ENCODE measurements at regions not wholly inside any gene's neighbourhood (a gene's known extent, or its start where the extent isn't known, plus 50 kb on each side); places are given as distances from the start of the nearest gene placed in this dataset.

GRCh38 chr20:57031867-57032355, 234.5 kb downstream of the BMP7 start:
- FAIRE-seq = no peak
- DNase-seq (ENCODE audit: extremely low spot score, insufficient read length, low read depth) = no peak

DNA sequence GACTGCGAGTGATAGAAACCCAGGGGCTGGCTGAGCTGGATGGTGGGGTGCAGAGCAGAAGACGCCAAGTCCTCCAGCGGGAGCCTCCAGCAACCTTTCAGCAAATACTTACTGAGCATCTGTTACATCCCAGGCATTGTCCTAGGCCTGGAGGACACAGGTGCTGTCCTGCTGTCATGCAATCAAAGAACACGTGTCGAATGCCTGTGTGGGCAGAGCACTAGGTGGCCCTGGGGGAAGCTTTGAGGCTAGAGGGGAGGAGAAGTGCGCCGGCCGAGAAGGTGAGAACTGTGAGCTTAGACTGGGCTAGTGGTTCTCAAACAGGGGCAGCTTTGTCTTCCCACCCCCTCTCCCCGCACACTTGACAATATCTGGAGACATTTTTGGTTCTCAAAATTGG, 233.6 kb downstream of the BMP7 start:
- FAIRE-seq (no peak), DNase-seq (ENCODE audit: extremely low spot score, insufficient read length, low read depth) (no peak)

DNA sequence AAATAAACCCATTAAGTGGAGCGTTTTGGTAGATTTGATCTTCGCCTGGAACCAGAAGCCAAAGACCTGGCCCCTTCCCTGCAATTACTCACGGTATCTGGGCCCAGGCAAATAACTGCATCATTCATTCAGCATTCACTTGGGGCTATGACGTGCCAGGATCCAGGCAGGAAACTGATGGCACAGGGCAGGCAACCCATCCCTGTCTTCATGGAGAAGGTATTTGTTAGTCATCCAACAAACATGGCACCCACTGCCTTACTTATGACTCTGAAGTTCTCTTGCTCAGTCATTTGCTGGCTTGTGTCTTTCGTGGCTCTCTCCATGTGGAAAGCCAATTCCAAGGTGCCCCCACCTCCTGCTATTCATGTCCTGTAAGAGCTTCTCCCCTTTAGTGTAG, 232.4 kb downstream of the BMP7 start:
- FAIRE-seq = no peak
- no peak for DNase-seq (ENCODE audit: extremely low spot score, insufficient read length, low read depth)

DNA sequence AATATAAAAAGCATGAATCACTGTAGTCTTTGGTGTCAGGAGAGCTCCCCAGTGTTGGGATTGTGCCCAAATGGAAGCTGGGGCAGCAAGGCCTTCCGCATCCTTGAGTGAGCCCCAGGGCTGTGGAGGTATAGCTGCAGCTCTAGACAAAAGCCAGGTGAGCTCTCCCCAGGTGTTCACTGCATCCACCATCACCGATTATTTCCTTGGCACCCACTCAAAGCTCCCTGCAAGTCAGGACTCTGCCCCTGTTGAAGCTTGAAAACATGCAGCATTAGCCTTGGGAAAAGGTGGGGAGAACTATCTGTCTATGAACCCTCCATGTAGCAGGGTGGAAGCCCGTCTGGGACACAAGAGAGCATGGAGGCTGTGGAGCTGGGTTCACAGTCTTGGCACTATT, 228.8 kb downstream of the BMP7 start:
- no peak for FAIRE-seq

DNA sequence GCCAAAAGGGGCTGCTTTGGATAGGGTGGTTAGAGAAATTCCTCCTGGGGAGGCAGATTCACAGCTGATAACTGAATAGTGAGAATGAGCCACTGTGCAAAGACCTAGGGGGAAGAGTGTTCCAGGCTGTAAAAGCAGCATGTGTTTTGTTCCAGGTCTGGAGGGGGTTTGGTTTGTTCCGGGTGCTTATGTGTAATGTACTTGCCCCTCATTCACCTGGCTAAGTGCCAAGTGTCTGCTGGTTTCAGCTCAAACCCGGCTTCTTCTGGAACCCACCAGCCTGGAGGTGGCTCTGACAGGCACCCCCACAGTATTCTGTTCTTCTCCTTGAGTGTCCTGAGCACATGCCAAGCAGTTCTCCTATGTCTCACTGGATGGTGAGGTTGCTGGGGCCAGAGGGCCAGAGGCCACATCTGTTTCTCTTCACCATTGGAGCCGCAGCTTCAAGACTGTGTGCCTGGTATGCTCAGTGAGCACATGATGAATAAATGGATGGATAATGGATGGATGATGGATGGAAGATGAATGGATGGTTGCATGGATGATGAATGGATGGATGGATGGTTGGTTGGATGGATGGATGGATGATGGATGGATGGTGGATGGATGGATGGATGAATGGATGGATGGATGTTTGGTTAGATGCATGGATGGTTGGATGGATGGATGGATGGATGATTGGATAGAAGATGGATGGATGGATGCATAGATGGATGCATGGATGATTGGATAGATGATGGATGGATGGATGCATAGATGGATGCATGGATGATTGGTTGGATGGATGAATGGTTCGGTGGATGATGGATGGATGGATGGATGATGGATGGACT, 227.6 kb downstream of the BMP7 start:
- no peak for DNase-seq (ENCODE audit: extremely low spot score, insufficient read length, low read depth)
- FAIRE-seq = no peak

More for the DNA sequence above, 228.8 kb downstream of the BMP7 start:
- no peak for DNase-seq (ENCODE audit: extremely low spot score, insufficient read length, low read depth)

GRCh38 chr20:57040466-57040865, 226.0 kb downstream of the BMP7 start:
- DNase-seq (ENCODE audit: extremely low spot score, insufficient read length, low read depth) (no peak), FAIRE-seq (no peak)

GRCh38 chr20:57040924-57041323, 225.5 kb downstream of the BMP7 start:
- DNase-seq (ENCODE audit: extremely low spot score, insufficient read length, low read depth) (no peak), FAIRE-seq (no peak)

DNA sequence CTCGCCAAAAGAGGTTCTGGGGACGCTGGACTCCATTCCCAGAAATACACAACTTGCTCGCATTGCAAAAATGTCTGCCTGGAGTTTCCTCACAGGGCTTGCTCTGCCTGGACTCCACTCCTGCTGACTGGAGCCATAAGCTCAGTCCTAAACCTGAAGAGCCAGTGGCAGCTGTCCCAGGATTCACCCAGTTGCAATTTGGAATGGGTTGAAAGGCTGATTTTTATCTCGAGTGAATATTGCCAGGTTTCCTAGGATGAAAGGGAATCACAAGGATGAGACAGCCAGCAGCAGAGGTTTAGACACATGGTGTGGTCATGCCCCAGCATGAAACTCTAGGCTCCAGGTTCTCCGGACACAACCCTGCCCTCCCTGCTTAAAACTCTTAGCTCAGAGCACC, 223.3 kb downstream of the BMP7 start:
- DNase-seq (ENCODE audit: extremely low spot score, insufficient read length, low read depth) (no peak), FAIRE-seq (no peak)

- DNase-seq (ENCODE audit: extremely low spot score, insufficient read length, low read depth) (no peak), FAIRE-seq (no peak)
These were observed 222.7 kb downstream of the BMP7 start for GRCh38 chr20:57043669-57044268.

DNA sequence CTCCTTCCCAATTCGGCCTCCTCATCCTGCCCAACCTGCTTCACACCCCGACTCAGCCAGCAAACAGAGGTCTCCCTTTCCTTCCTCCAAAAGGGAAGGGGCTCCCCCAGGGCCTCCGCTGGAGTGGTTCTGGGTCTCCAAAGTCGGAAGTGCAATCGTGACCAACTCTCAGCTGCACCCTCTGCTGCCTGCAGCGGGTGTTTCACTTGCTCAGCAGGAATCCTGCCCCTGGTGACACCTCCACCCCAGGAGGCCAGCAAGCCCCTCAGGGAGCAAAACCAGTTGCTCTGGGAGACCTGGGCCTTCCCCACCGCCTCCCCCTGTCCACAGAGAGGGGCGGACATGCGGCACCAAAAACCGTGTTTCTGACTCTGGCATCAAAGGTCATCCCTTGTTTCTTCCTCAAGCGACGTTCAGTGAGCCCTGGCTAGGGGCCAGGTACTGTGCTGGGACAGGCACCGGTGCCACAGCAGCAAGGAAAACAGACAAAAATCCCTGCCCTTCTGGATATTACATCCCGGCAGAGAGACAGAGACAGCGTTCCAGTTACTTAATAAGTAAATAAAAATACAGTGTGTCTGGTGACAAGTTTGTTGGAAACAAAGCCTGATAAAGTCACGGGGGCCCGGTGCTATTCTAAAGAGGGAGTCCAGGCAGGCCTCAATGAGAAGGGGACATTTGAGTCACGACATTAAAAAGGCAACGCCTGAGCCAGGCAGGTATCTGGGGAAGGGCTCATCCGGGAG, 219.0 kb downstream of the BMP7 start:
- no peak for FAIRE-seq
- DNase-seq (ENCODE audit: extremely low spot score, insufficient read length, low read depth) = no peak

- DNase-seq (ENCODE audit: extremely low spot score, insufficient read length, low read depth) (peak; percentile 36), FAIRE-seq (no peak)
These were observed 218.2 kb downstream of the BMP7 start for GRCh38 chr20:57048027-57048869.

DNA sequence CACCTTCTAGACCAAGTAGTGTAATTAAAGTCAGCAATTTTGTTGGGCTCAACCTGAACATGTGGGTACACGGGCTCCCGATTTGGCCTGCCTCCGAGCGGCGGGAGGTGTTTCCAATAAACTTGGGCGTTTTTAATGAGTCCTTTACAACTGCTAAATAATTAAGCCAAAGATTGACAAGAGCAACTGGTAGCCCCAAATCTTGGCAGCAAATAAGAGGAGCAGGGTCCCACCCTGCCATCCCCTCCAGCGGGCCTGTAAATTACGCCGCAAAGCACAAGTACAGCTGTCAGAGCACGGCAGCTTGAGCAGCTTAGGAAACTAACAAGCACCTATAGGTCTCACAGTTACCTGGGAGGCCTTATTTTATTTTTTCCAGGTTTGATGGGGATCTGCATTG, 217.1 kb downstream of the BMP7 start:
- DNase-seq (ENCODE audit: extremely low spot score, insufficient read length, low read depth) (no peak), FAIRE-seq (no peak)

DNA sequence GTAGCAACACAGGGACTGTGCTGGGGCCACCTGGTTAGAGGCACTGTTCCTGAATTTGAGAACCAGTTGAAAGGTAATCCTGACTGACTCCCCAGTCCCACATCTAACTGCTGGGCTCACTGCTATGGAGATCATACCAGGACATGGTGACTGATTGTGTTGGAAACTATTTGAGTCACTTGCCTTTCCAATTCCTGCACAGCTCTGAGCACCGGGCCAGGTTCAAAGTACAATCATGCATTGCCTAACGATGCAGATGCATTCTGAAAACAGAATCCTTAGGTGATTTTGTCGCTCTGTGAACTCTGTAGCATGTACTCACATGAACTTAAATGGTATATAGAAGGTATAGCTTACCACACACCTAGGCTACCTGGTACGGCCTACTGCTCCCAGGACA, 215.3 kb downstream of the BMP7 start:
- FAIRE-seq (no peak), DNase-seq (ENCODE audit: extremely low spot score, insufficient read length, low read depth) (no peak)

- no peak for FAIRE-seq
- DNase-seq (ENCODE audit: extremely low spot score, insufficient read length, low read depth) = no peak
These were observed 213.4 kb downstream of the BMP7 start for GRCh38 chr20:57053067-57053466.

- FAIRE-seq = no peak
These were observed 212.5 kb downstream of the BMP7 start for GRCh38 chr20:57053793-57054552.

GRCh38 chr20:57055345-57055744, 211.1 kb downstream of the BMP7 start:
- FAIRE-seq = no peak
- no peak for DNase-seq (ENCODE audit: extremely low spot score, insufficient read length, low read depth)

More at GRCh38 chr20:57053793-57054552, 212.5 kb downstream of the BMP7 start:
- no peak for DNase-seq (ENCODE audit: extremely low spot score, insufficient read length, low read depth)

- no peak for DNase-seq (ENCODE audit: extremely low spot score, insufficient read length, low read depth)
- no peak for FAIRE-seq
These were observed 209.8 kb downstream of the BMP7 start for GRCh38 chr20:57056651-57057050.

- FAIRE-seq = no peak
These were observed 207.3 kb downstream of the BMP7 start for GRCh38 chr20:57059055-57059596.

More at GRCh38 chr20:57059055-57059596, 207.3 kb downstream of the BMP7 start:
- no peak for DNase-seq (ENCODE audit: extremely low spot score, insufficient read length, low read depth)
